ENCODE measurements at regions not wholly inside any gene's neighbourhood (a gene's known extent, or its start where the extent isn't known, plus 50 kb on each side); places are given as distances from the start of the nearest gene placed in this dataset.

GRCh38 chrX:79084923-79085322 is 59.6 kb upstream of the GPR174 start:
- no peak for TF ChIP-seq CTCF (IDR thresholded peaks at IDR 0.05)
- no peak for TF ChIP-seq POLR2A (IDR thresholded peaks at IDR 0.05; ENCODE audit: low read depth)
- no peak for TF ChIP-seq EP300 (IDR thresholded peaks at IDR 0.05)

Data from esophagus muscularis mucosa (tissue), 4 donors.